DMS114 treated with DMSO at 0.1 percent for 48 hours (cell line): ENCODE measurements at regions not wholly inside any gene's neighbourhood (a gene's known extent, or its start where the extent isn't known, plus 50 kb on each side); places are given as distances from the start of the nearest gene placed in this dataset.

Experiments used
- DNase-seq: peaks from one replicate; lab custom pipeline; 2025; ENCODE audit not compliant: unreplicated experiment; lab: John Stamatoyannopoulos, UW

DNA sequence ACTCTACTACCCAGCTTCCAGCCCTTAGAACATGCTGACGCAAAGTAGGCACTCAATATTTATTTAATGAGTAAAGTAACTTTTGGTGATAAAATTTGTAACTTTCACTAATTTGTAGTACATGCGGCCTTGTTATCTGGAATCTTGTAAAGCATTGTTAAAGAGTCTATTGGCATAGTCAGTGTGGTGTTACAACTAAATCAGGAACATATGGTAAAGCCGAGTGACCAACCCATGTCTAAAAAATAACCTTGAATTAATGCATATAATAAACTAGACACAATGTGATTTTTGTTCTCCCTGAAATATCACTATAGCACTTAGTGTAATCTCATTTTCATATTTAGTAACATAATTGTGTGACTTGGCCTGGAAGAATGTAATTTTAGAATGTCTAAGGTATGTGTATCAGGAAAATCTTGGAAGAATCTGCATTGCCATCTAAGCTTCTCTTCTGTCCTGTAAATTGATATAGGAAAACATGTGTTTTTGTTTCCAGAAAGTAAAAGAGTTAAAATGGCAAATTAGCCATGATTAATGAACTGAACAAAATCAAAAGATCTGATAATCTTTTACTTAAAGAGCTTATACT is 256.7 kb upstream of the GNAI1 start:
- DNase-seq: no peak

DNA sequence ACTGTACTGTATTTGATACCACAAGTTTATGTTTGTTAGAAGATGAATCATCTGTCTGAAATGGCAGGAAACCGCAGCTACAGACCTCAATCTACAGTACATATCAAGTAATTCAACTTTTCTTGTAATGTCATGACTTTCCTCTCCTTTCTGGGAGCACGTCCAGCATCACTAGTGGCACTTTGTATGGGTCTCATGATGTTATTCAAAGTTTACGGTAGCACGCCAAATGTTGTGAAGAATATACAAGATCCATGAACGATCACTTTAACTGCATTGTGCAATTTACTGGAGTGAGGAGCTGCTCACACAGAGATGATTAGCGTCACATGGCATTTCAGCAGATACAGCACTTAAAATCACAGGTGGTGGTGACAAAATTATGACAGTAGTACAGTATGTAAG is 257.8 kb upstream of the GNAI1 start:
- DNase-seq: no peak

DNA sequence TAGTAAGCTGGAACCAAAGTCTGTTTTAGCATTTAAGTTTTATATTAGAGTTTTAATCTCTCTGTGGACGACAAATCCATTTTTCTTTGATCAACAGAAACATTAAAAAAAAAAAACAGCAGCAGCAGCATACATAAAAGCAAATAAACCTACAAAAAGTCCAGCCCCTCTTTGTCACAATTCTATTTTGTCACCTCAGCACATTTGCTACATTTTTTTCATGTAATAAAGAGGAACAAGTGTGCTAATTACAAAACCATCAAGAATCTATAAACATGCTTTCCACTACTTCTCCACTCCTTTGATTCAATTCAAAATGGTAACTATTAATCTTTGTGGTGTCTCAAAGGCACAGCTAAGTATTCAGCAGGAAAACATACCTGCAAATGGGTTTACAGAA is 259.8 kb upstream of the GNAI1 start:
- DNase-seq: no peak

DNA sequence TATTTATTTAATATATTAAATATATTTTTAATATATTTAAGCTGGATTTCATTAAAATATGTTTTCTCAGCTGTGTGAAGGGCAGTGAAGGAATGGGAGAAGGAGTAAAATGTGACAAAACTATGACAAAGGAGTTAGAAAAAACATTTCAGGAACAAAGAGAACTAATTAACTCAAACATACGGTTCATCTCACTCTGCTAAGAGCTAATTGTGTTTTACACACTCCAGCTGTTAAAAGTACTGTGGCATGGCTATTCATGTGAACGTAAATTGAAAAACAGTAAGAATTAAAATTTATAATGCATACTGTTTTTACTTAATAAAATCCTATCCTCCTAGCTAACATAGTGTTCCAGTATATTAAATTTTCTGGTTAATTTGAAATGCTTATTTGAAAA is 262.5 kb upstream of the GNAI1 start:
- no peak for DNase-seq

DNA sequence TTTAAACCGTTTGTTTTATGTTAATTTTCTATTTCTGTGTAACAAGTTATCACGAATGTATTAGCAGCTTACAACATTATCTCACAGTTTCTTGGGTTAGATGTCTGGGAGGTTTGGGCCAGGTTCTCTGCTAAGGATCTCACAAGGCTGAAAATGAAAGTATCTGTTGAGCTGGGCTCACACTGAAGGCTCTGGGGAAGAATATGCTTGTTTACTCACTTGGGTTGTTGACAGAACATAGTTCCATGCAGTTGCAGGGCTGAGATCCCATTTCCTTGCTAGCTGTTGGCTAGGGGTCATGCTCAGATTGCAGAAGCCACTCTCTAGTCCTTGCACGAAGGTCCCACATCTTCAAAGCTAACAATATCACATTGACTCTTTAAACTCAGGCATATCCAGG is 266.6 kb upstream of the GNAI1 start:
- no peak for DNase-seq

DNA sequence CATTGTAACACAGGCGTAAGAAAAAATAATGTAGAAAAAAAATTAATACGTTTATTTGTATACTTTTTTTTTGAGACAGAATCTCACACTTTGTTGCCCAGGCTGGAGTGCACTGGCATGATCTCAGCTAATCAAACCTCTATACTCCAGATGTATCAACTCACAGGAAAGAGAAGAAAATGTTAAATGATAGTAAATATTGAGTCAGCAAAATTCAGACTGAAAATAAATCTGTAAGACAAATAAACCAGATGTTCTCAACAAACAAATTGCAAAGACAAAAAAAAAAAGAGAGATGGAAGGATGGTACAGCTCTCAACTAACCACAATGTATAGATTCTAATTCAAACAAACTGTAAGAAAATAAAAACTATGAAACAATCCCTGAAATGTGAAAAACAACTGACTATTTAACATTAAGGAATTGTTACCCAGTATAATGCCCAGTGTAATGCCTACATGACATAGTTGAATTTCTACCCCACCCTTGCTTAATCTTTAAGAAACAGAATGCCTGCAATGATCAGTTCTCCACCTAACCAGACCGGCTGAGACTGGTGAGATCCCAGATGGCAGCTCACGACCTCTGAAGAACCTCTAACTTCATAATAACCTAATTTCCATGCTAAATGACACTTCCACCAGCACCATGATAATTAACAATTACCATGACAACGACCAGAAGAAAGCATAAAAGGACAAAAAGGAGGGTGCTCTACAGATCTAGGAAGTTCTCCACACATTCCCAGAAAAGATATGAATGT is 272.0 kb upstream of the GNAI1 start:
- no peak for DNase-seq

DNA sequence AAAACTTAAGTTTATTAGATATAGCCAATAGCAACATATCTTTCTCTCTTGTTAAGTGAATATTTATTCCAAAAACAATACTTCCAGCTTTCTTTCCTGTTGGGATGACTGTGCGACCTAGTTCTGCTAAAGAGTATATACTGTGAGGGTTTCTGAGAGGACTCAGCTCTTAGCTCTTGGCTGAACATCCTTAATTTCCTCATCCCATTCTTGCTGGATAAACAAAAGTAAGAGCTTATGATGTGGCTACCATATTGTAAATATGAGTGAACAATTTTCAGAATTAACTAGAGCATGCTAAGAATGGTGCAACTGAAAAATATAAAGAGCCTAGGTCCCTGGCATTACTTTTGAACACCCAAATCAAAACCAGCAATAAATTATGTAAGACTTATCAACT is 279.5 kb upstream of the GNAI1 start:
- no peak for DNase-seq

DNA sequence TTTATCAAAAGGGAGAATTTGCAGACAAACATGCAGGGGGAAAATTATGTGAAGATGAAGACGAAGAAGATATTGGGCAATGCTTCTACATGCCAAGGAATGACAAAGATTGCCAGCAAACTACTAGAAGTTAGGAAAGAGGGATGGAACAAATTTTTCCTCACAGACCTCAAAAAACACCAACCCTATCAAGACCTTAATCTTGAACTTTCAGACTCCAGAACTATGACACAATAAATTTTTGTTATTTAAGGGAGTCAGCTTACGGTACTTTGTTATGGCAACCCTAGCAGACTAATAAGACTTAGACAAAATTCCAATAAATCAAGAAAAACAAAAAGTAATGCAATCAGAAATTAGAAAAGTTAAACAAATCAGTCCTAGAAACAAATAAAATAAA is 280.0 kb upstream of the GNAI1 start:
- DNase-seq: no peak

DNA sequence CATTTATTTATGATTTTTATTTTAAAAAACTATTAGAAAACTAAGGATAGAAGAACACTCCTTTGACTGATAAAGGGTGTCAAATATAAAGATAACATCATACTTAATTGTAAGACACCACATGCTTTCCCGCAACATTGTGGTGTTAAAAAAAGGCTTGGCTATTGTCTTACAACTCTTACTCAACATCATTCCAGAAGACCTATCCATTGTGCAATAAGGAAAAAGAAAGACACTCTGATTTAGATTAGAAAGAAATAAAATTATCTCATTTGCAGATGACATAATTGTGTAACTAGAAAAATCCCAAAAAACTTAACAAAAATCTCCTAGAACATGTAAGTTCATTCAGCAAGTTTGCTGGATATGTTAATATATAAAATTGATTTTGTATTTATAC is 296.7 kb upstream of the GNAI1 start:
- no peak for DNase-seq

DNA sequence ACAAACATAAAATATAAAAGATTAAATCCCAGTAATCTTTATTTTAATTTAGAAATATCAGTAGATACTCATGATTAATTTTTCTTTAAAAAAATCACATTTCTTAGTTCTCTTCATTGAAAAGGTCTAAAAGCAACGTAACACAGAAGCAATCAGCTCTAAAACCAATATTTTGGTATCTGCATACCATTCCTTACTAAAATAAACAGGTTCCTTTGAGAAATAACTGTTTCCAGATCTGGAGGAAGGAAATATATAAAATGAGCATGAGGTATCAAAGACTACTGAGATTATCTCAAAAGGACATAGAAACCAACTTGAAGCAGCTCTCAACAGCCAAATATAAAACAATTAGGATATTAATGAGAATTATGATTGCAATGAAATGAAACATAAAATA is 301.0 kb upstream of the GNAI1 start:
- DNase-seq: no peak

DNA sequence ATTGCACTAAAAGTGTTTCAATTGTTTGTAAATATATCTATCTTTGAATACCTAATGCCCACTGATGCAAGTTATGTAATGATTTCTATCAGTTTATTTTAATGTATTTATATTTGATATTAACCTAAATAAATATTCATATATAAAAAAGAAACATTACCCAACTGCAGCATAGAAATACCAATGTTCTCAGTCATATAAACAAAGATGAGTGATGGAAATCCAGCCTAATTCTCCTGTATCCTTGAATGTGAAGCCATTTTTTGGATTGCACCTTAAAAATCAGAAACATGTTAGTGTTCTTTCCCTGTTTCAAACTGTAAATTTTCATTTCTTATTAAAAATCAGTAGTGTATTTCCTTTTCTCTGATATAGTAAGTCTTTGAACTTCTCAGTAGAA is 305.8 kb upstream of the GNAI1 start:
- DNase-seq: no peak

DNA sequence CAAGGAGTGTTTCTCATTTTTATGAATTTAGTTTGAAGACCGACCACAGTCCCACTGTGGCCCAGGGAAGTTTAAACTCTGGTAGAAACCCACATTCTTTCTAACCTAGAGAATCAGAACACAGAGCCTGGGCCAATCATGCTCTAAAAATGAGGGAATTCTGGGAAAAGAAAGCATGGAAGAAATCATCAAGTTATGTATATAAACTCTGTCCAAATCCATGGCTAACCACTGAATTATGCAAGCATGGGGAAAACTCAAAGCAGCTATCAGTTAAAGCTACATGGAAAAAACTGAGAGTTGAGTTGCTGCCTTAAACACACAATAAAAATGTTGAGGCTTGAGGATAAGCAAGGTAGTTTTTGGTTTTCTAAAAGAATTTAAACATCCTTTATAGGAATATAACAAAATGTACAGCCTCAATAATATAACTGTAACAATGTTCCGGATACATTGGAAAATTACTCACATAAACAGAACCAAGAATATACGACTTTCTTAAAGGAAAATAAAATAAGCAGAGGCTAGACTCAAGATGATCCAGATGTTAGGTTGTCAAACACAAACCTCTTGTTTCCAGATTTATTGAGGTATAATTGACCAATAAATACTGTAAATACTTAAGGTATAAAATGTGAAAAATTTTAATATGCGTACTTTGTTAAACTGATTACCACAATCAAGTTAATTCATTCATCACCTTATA is 311.2 kb upstream of the GNAI1 start:
- no peak for DNase-seq

DNA sequence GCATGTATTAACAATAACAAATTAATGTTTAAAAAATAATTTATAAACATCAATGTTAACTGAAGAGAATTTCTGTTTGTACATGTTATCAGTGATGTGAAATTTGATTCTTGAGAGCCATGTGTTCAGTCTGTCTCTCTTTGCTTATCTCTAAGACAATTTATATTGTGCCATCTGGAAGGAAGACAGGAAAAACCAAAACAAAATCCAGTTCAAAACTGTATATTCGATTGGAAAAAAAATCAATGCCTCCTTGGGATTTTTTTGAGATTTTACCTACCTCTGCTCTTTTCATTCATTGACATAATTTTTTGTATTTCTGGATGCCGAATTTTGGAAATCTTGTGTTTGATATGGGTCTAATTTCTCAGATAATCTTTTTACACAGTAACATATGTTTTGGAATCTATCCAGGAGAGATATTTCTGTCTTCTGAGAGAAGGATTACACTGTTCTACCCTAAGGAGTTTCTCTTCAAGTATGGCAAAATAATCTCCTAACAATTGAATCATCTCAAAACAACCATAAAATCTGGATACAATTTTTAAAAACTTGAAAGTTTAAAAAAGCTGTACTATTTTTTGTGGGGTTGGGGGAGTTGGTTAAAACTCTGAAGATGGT is 311.9 kb upstream of the GNAI1 start:
- DNase-seq: no peak

DNA sequence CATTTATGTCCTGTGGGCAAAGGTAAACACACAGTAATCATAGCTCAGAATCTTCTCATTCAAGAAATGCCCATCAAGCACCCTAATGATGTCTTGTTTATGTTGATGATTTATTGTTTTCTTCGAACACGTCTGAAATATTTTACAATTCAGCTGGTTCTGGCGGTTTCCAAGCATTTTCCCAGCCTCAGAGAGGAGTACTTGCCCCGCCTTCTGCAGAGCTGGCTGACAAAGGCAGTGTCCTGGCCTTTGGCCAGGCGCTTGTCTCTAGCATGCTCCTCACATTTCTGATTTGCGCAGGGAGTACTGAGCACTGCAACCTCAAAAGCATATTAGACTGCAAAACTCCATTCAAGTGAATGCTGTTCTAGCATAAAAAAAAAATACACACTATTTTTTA is 314.2 kb upstream of the GNAI1 start:
- no peak for DNase-seq

DNA sequence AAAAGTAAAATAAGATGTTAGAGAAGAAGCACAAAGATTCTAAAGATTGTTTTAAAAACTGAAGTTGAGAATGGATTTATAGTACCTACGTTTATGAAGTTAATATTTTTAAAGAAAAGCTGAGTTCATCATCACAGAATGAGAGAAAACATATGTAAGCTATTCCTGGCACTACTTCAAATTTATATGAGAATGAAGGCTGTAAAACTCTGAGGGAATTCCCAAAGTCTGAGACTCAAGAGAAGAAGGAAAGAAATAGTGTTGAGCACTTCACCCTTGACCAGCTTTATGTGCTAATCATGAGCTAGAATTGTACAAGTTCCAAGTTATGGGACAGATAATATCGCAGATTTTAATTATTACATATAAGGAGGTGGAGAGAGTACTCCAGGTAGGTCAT is 323.7 kb upstream of the GNAI1 start:
- no peak for DNase-seq

DNA sequence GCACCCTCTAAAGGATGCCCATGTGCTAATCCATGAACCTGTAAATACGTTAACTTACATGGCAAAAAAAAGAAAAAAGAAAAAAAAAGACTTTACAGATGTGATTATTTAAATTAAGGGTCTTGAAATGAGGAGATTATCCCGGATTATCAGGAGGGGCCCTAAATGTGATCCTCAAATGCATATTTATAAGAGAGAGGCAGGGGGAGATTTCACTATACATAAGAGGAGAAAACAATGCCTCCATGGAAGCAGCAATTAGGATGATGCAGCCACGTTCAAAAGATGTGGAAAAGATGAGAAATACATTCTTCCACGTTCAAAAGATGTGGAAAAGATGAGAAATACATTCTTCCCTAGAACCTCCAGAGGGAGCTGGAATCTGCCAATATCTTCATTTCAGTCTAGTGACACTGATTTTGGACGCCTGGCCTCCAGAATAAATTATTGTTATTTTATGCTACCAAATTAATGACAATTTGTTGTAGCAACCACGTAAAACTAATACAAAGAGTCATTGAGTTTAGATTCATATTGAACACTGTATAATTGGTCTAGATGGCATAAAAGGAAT is 328.4 kb upstream of the GNAI1 start:
- DNase-seq: peak; percentile 11

DNA sequence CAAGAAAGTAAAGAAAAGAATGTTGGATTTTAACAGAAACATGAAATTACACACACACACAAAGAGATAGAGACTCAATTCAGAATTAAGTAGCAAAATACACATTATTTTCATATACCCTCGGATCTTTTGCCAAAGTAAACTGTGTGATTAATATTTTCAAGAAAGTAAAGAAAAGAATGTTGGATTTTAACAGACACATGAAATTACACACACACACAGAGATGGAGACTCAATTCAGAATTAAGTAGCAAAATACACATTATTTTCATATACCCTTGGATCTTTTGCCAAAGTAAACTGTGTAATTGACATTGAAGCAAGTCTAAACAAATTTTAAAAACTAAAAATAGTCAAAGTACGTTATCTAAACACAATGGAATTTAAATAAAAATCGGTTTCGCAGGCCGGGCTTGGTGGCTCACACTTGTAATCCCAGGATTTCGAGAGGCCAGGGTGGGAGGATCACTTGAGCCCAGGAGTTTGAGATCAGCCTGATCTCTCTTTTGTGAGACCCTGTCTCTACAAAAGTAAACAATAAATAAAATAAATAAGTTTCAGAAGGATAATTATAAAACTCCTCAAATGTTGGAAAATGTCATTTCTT is 337.3 kb upstream of the MAGI2 start:
- no peak for DNase-seq

DNA sequence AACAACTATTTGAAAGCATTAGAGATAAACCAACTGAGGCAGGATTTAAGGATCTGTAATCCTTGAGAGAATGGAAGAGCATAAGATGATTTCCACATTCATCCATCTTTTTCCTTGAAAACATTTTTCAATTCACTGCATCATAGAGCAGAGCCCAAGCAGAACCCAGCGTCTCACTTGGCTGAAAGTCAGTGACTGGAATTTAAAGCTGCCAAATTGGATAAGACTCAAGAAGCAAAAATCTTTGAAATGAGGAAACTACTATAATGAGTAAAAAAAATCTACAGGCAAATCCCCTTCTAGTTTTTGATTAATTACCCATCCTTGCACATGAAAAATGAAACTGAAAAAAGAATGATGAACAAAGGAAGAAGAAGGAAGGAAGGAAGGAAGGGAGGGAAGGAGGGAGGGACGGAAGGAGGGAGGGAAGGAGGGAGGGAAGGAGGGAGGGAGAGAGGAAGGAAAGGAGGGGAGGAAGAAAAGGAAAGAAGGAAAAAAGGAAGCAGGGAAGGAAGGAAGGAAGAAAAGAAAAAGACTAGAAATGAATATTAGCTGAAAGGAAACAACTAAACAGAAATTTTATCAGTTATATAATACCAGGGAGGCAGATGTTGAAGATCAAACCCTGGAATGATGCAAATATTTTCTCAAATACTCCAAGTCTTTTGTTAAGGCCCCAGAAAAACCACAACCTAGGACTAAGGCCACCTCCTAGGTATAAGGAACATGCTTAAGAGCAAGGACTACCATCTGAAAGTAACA is 336.3 kb upstream of the MAGI2 start:
- DNase-seq: no peak

DNA sequence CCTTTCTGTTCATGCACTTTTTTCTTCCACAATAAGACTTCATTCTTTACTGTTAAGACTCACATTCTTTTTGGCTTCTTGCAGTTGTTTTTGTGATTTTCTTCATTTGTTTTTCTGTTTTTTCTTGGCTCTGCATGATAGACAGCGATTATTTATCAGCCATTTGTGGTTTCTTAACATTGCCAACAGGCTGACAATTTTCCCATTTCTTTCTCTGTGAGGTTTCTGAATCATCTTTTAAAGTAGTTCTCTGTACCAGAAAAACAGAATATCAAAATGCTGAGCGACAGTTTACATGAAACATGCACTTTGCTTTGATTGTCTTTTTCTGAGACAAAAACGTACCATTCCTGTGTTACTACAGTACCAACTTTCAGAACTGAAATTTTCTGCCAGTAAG is 334.2 kb upstream of the MAGI2 start:
- no peak for DNase-seq

DNA sequence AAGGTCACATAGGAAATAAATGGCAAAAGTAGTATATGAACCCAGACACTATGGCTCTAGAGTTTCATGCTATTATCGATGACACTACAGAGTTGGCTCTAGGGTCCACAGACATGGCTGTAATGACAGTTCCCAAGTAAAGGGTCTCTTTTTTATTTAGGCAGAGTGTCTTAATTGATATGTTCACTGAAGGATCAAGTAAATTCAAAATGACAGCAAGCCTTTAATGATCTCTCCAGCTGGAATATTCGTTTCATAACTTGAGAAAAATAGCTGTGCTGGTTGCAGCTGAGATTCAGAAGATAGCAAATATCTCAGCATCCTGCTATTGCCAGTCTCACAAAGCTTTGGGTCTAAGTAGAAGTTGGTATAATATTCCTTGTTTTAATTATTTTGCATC is 333.6 kb upstream of the MAGI2 start:
- no peak for DNase-seq

DNA sequence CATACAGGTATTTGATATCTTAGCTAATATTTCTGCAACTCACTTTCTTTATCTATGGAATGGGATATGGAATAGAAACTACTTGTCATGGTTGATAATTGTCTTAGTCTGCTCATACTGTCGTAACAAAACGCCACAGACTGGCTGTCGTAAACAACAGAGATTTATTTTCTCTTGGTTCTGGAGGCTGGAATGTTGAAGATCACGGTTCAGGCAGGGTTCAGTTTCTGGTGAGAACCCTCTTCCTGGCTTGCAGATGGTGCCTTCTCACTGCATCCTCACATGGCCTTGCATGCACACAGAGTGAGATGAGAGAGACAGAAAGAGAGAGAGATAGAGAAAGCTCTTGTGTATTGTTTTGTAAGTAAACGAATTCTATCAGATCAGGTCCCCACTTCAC is 332.7 kb upstream of the MAGI2 start:
- DNase-seq: no peak
